ENCODE measurements at regions not wholly inside any gene's neighbourhood (a gene's known extent, or its start where the extent isn't known, plus 50 kb on each side); places are given as distances from the start of the nearest gene placed in this dataset.
A peak's percentile ranks its signal among the peaks of the same experiment; 100 is the strongest.

DNA sequence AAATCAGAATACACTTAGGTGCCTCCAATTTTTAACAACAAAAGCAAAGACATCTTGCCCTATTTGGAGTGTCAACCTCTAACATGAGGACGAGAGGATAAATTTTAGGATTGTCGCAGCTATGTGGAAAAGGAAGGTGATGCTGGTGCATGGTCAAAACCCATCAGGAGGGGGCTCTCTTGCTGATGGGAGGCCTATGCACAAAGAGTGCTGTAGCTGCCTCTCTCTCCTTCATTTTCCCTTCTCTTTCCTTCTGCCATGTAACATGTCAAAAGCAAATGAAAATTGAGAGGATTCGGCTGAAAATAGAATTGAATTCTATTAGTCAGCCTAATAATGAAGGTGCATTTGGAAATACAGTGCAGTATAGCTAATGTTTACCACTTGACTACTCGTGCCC lies 578.7 kb upstream of the ZNF462 start:
- TF ChIP-seq, protein P1, sequence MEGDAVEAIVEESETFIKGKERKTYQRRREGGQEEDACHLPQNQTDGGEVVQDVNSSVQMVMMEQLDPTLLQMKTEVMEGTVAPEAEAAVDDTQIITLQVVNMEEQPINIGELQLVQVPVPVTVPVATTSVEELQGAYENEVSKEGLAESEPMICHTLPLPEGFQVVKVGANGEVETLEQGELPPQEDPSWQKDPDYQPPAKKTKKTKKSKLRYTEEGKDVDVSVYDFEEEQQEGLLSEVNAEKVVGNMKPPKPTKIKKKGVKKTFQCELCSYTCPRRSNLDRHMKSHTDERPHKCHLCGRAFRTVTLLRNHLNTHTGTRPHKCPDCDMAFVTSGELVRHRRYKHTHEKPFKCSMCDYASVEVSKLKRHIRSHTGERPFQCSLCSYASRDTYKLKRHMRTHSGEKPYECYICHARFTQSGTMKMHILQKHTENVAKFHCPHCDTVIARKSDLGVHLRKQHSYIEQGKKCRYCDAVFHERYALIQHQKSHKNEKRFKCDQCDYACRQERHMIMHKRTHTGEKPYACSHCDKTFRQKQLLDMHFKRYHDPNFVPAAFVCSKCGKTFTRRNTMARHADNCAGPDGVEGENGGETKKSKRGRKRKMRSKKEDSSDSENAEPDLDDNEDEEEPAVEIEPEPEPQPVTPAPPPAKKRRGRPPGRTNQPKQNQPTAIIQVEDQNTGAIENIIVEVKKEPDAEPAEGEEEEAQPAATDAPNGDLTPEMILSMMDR (IDR thresholded peaks at IDR 0.05; ENCODE audit: insufficient read depth, missing control alignments), result peak; percentile 25
- FAIRE-seq, result no peak
- no peak for DNase-seq (ENCODE audit: insufficient read length, low spot score)

DNA sequence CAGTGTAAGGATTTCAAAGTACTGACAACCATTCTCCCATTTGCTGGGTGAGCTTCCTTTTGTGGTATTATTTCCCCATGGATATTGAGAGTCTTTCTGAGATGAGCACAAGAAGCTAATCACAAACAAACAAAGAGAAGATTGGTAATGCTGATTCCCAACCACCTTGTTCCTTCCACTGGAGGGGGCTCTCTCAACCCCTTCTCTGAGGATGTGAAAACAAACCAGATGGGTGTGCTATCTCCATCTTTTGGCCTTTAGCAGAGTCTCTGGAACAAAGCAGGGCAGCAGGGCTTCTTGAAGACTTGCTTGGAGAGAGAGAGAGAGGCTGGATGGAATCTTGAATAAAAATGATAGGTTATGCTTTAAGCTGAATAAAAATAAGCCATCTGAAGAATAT lies 576.7 kb upstream of the ZNF462 start:
- DNase-seq (ENCODE audit: insufficient read length, low spot score), result peak; percentile 10
- TF ChIP-seq, protein P1 (IDR thresholded peaks at IDR 0.05; ENCODE audit: insufficient read depth, missing control alignments), result peak; percentile 44
- peak; percentile 76 for FAIRE-seq

DNA sequence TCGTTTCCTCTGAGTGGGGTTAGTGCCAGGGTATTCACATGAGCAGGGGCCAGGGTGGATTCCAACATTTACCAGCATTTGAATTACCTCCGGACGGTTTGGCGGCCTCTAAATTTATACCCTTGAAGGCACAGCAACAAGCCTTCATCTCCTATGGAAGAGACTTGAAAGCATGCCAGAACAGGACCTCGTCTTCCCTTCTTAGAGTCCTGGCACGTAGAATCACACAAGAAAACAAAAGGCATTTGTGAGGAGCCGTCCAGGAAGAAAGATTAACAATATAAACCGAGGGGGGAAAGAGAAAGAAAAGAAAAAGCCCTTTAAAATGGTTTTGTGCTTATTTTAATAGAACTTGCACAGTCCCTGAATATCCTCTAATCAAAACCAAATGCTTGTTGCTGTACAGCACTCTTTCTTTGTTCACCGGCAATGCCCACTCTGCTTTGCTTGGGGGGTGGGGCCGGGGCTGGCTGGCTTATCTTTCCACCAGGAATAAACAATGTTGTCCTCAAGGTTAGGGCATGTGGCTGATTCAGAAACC lies 575.8 kb upstream of the ZNF462 start:
- FAIRE-seq (no peak), DNase-seq (ENCODE audit: insufficient read length, low spot score) (no peak)
- TF ChIP-seq, protein P1 (IDR thresholded peaks at IDR 0.05; ENCODE audit: insufficient read depth, missing control alignments), result no peak

DNA sequence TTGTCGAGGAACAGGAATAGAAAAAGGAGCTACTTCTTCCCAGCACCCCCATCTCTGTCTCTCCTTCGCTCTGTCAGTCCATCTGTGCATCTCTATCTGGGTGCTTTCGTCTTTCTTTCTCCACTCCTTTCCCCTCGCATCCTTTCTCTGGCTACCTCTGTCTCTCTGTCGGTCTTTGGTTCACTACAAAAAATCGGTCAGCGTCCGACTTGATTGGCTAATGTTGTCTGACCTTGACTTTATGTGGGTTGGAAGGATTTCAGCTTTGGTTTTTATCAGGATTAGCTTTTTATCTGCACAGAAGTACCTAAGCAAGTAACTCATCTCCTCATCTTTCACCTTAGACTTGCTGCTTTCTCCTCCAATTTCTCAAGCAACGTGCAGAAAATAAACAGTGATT lies 575.2 kb upstream of the ZNF462 start:
- DNase-seq (ENCODE audit: insufficient read length, low spot score) (no peak), FAIRE-seq (no peak)
- TF ChIP-seq, protein P1 (IDR thresholded peaks at IDR 0.05; ENCODE audit: insufficient read depth, missing control alignments), result no peak

DNA sequence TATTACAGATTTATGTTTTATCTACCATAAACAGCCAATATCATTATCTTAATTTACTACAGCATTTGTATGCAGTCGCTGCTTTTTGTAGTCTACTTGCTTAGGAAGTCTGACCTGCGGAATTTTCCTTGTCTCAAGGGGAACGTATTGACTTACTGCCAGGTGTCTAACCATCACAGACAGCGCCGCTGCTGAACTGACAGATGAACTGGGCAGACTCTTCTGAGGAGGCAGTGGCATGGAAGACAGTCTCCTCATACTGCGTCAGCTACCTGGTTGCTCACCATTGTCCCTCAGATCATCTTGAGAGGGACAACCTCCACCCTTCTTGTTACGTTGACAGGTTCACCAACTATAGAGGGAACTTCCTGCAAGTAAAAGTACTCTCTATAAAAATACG lies 574.3 kb upstream of the ZNF462 start:
- TF ChIP-seq, protein P1 (IDR thresholded peaks at IDR 0.05; ENCODE audit: insufficient read depth, missing control alignments), result no peak
- FAIRE-seq (no peak), DNase-seq (ENCODE audit: insufficient read length, low spot score) (no peak)

DNA sequence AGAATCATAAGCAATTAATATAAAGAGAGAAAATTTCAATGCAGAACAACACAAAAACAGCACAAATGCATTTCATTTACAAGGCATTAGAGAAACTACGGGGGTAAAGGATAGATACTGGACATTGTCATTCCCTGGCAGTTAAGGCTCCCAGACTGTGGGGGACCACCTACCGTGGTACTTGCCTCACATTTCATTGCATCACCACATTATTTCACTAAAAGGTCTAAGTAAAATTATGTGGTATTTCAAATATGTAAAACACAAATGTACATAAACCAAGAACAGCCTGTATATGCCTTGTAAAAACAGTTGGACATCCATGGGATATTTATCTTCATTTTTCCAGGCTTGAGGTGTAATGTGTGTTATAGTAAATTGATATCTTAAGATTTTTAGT lies 571.2 kb upstream of the ZNF462 start:
- no peak for DNase-seq (ENCODE audit: insufficient read length, low spot score)
- TF ChIP-seq, protein P1 (IDR thresholded peaks at IDR 0.05; ENCODE audit: insufficient read depth, missing control alignments), result no peak
- FAIRE-seq, result no peak

DNA sequence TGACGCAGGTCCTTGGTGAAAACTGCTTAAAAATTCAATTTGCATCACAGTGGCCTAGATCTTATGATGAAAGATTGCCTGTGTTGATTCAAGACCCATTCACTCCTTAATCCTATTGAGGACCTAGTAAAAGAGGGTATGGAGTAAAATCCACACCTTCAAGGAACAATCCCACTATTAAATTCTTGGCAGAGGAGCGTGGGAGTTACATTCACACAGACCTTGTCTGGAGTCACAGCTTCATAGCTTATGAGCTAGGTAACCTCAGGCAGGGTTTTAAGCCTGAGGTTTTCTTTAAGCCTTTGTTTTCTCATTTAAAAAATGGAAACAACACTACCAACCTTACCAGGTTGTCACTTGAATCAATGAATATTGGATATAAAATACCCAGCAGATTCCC lies 566.5 kb upstream of the ZNF462 start:
- DNase-seq (ENCODE audit: insufficient read length, low spot score) (no peak), FAIRE-seq (no peak)

More for the DNA sequence above, 566.5 kb upstream of the ZNF462 start:
- TF ChIP-seq, protein P1 (IDR thresholded peaks at IDR 0.05; ENCODE audit: insufficient read depth, missing control alignments), result no peak
